ENCODE measurements at regions not wholly inside any gene's neighbourhood (a gene's known extent, or its start where the extent isn't known, plus 50 kb on each side); places are given as distances from the start of the nearest gene placed in this dataset.

GRCh38 chr2:144161061-144161460 is 358.9 kb downstream of the ZEB2 start:
- H3K4me1 ChIP-seq: no peaks in the 10 kb centered on the region
- H3K9me3 ChIP-seq: no peaks in the 10 kb centered on the region
- no peak overlapping the region for H3K27ac ChIP-seq
- no peaks in the 10 kb centered on the region for H3K36me3 ChIP-seq
- H3K27me3 ChIP-seq: no peaks in the 10 kb centered on the region
- H3K4me3 ChIP-seq: no peak overlapping the region
- DNase-seq (ENCODE audit: low spot score): no peak
- no peak for TF ChIP-seq CTCF (IDR thresholded peaks at IDR 0.05)

GRCh38 chr2:144159240-144159639 is 360.7 kb downstream of the ZEB2 start:
- Histone ChIP-seq H3K27ac (no peak overlapping the region), H3K27me3 (no peaks in the 10 kb centered on the region), H3K9me3 (no peaks in the 10 kb centered on the region), H3K4me1 (no peaks in the 10 kb centered on the region), H3K36me3 (no peaks in the 10 kb centered on the region), H3K4me3 (no peak overlapping the region)
- TF ChIP-seq CTCF (IDR thresholded peaks at IDR 0.05): no peak
- no peak for DNase-seq (ENCODE audit: low spot score)

- no peaks in the 10 kb centered on the region for H3K9me3 ChIP-seq
- DNase-seq (ENCODE audit: low spot score): no peak
- H3K27me3 ChIP-seq: no peaks in the 10 kb centered on the region
- no peak overlapping the region for H3K27ac ChIP-seq
- no peak for TF ChIP-seq CTCF (IDR thresholded peaks at IDR 0.05)
- no peaks in the 10 kb centered on the region for H3K4me1 ChIP-seq
- H3K36me3 ChIP-seq: no peaks in the 10 kb centered on the region
- no peak overlapping the region for H3K4me3 ChIP-seq
Measured at GRCh38 chr2:144158096-144158495, 361.8 kb downstream of the ZEB2 start.

- Histone ChIP-seq H3K4me3 (no peak overlapping the region), H3K4me1 (no peaks in the 10 kb centered on the region), H3K27me3 (no peaks in the 10 kb centered on the region), H3K9me3 (no peaks in the 10 kb centered on the region), H3K27ac (no peak overlapping the region), H3K36me3 (no peaks in the 10 kb centered on the region)
- TF ChIP-seq CTCF (IDR thresholded peaks at IDR 0.05): no peak
- no peak for DNase-seq (ENCODE audit: low spot score)
Measured at GRCh38 chr2:144156736-144157640, 362.9 kb downstream of the ZEB2 start.

- DNase-seq (ENCODE audit: low spot score): no peak
- no peaks in the 10 kb centered on the region for H3K4me1 ChIP-seq
- no peaks in the 10 kb centered on the region for H3K9me3 ChIP-seq
- no peaks in the 10 kb centered on the region for H3K27me3 ChIP-seq
- no peaks in the 10 kb centered on the region for H3K36me3 ChIP-seq
- no peak overlapping the region for H3K4me3 ChIP-seq
- no peak for TF ChIP-seq CTCF (IDR thresholded peaks at IDR 0.05)
- H3K27ac ChIP-seq: no peak overlapping the region
Measured at GRCh38 chr2:144154205-144154604, 365.7 kb downstream of the ZEB2 start.
